ENCODE measurements at regions not wholly inside any gene's neighbourhood (a gene's known extent, or its start where the extent isn't known, plus 50 kb on each side); places are given as distances from the start of the nearest gene placed in this dataset.

DNA sequence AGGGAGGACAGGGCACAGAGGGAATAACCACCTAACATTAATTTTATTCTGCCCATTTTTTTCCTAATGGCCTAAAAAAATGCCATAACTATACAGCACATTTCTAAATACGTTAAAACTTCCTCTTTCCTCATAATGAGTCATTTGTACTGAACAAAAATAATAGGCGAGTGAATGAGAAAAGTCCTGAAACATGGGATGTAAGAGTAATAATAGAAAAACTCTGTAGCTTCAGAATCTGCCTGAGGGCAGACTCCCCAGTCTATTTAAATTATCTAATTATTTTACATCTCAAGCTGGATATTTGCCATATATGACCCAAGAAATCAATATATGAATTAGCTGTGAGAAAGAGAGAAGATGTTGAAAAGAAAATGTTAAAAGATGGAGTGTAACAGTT is 285.1 kb downstream of the TMX3 start:
- no peaks in the 10 kb centered on the region for H3K36me3 ChIP-seq (ENCODE audit: control insufficient read depth in 4 of 4, insufficient read depth in 3 of 4, low read depth in 1 of 4, low read length in 3 of 4)
- no peak overlapping the region for H3K27ac ChIP-seq (ENCODE audit: low read depth in 1 of 2, low read length in 2 of 2)
- TF ChIP-seq GABPA (IDR thresholded peaks at IDR 0.05 in 1 of 2, conservative IDR thresholded peaks at IDR 0.05 in 1 of 2): no peak
- TF ChIP-seq, protein P1, sequence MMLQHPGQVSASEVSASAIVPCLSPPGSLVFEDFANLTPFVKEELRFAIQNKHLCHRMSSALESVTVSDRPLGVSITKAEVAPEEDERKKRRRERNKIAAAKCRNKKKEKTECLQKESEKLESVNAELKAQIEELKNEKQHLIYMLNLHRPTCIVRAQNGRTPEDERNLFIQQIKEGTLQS (IDR thresholded peaks at IDR 0.05): no peak
- TF ChIP-seq, protein P2, sequence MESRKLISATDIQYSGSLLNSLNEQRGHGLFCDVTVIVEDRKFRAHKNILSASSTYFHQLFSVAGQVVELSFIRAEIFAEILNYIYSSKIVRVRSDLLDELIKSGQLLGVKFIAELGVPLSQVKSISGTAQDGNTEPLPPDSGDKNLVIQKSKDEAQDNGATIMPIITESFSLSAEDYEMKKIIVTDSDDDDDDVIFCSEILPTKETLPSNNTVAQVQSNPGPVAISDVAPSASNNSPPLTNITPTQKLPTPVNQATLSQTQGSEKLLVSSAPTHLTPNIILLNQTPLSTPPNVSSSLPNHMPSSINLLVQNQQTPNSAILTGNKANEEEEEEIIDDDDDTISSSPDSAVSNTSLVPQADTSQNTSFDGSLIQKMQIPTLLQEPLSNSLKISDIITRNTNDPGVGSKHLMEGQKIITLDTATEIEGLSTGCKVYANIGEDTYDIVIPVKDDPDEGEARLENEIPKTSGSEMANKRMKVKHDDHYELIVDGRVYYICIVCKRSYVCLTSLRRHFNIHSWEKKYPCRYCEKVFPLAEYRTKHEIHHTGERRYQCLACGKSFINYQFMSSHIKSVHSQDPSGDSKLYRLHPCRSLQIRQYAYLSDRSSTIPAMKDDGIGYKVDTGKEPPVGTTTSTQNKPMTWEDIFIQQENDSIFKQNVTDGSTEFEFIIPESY (IDR thresholded peaks at IDR 0.05): no peak
- no peak for TF ChIP-seq JUND (IDR thresholded peaks at IDR 0.05)
- no peak for TF ChIP-seq NR2F2 (IDR thresholded peaks at IDR 0.05)
- TF ChIP-seq, protein P3, sequence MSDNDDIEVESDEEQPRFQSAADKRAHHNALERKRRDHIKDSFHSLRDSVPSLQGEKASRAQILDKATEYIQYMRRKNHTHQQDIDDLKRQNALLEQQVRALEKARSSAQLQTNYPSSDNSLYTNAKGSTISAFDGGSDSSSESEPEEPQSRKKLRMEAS (IDR thresholded peaks at IDR 0.05): no peak
- no peak for TF ChIP-seq RAD21 (IDR thresholded peaks at IDR 0.05)
- TF ChIP-seq EGR1 (IDR thresholded peaks at IDR 0.05; ENCODE audit: low read depth in 2 of 2): no peak
- TF ChIP-seq YY1 (IDR thresholded peaks at IDR 0.05): no peak
- TF ChIP-seq, protein P4, sequence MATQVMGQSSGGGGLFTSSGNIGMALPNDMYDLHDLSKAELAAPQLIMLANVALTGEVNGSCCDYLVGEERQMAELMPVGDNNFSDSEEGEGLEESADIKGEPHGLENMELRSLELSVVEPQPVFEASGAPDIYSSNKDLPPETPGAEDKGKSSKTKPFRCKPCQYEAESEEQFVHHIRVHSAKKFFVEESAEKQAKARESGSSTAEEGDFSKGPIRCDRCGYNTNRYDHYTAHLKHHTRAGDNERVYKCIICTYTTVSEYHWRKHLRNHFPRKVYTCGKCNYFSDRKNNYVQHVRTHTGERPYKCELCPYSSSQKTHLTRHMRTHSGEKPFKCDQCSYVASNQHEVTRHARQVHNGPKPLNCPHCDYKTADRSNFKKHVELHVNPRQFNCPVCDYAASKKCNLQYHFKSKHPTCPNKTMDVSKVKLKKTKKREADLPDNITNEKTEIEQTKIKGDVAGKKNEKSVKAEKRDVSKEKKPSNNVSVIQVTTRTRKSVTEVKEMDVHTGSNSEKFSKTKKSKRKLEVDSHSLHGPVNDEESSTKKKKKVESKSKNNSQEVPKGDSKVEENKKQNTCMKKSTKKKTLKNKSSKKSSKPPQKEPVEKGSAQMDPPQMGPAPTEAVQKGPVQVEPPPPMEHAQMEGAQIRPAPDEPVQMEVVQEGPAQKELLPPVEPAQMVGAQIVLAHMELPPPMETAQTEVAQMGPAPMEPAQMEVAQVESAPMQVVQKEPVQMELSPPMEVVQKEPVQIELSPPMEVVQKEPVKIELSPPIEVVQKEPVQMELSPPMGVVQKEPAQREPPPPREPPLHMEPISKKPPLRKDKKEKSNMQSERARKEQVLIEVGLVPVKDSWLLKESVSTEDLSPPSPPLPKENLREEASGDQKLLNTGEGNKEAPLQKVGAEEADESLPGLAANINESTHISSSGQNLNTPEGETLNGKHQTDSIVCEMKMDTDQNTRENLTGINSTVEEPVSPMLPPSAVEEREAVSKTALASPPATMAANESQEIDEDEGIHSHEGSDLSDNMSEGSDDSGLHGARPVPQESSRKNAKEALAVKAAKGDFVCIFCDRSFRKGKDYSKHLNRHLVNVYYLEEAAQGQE (IDR thresholded peaks at IDR 0.05): no peak
- TF ChIP-seq RXRA (IDR thresholded peaks at IDR 0.05): no peak
- no peak for TF ChIP-seq FOXA1 (IDR thresholded peaks at IDR 0.05)
- no peak for TF ChIP-seq FOXA2 (IDR thresholded peaks at IDR 0.05)
- TF ChIP-seq TAF1 (conservative IDR thresholded peaks at IDR 0.05): no peak
- TF ChIP-seq, protein P5, sequence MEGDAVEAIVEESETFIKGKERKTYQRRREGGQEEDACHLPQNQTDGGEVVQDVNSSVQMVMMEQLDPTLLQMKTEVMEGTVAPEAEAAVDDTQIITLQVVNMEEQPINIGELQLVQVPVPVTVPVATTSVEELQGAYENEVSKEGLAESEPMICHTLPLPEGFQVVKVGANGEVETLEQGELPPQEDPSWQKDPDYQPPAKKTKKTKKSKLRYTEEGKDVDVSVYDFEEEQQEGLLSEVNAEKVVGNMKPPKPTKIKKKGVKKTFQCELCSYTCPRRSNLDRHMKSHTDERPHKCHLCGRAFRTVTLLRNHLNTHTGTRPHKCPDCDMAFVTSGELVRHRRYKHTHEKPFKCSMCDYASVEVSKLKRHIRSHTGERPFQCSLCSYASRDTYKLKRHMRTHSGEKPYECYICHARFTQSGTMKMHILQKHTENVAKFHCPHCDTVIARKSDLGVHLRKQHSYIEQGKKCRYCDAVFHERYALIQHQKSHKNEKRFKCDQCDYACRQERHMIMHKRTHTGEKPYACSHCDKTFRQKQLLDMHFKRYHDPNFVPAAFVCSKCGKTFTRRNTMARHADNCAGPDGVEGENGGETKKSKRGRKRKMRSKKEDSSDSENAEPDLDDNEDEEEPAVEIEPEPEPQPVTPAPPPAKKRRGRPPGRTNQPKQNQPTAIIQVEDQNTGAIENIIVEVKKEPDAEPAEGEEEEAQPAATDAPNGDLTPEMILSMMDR (IDR thresholded peaks at IDR 0.05; ENCODE audit: low read depth, low read length, missing input control): no peak
- no peak for TF ChIP-seq HNF4A (conservative IDR thresholded peaks at IDR 0.05)
- TF ChIP-seq SP1 (IDR thresholded peaks at IDR 0.05): no peak
- TF ChIP-seq HNF4G (IDR thresholded peaks at IDR 0.05): no peak
- DNase-seq (ENCODE audit: low spot score): no peak
- H3K4me3 ChIP-seq (ENCODE audit: low read depth in 1 of 3, low read length in 3 of 3): no peak overlapping the region
- WGBS: 66% methylated on average over 2 of the region's 2 CpGs
- no peaks in the 10 kb centered on the region for H3K4me1 ChIP-seq (ENCODE audit: control insufficient read depth in 4 of 4, insufficient read depth in 4 of 4, low read length in 3 of 4)
- no peaks in the 10 kb centered on the region for H3K27me3 ChIP-seq (ENCODE audit: control insufficient read depth in 4 of 4, insufficient read depth in 4 of 4, low read length in 3 of 4)
- no peaks in the 10 kb centered on the region for H3K9me3 ChIP-seq (ENCODE audit: control insufficient read depth in 4 of 4, low read length in 3 of 4)
- no peak overlapping the region for H3K9ac ChIP-seq (ENCODE audit: low read depth in 1 of 2, low read length in 2 of 2)

All from liver (tissue), 8 donors.